GM21423 (cell line): ENCODE measurements at regions not wholly inside any gene's neighbourhood (a gene's known extent, or its start where the extent isn't known, plus 50 kb on each side); places are given as distances from the start of the nearest gene placed in this dataset.
A peak's percentile ranks its signal among the peaks of the same experiment; 100 is the strongest.
"Not testable (repeated sequence)": the region's sequence is repeated elsewhere in the genome, so short reads cannot be mapped to it uniquely, and the experiment has no call there.

ENCODE experiments used
- ATAC-seq: cut with Tn5 transposase; IDR thresholded peaks from one replicate; pipeline ENCODE4 v1.9.1; 2021; ENCODE audit warnings: mild to moderate bottlenecking, moderate library complexity; ENCODE audit not compliant: unreplicated experiment

- no peak for ATAC-seq
Observed at GRCh38 chr14:70269582-70269981, 80.8 kb upstream of the SLC8A3 start.

GRCh38 chr14:70268760-70269159 lies 80.0 kb upstream of the SLC8A3 start:
- no peak for ATAC-seq

GRCh38 chr14:70266157-70266556 lies 77.4 kb upstream of the SLC8A3 start:
- no peak for ATAC-seq

- ATAC-seq, result no peak
Observed at GRCh38 chr14:70265422-70265821, 76.7 kb upstream of the SLC8A3 start.

- ATAC-seq, result no peak
Observed at GRCh38 chr14:70259420-70259819, 70.7 kb upstream of the SLC8A3 start.

GRCh38 chr14:70257526-70257925 lies 68.8 kb upstream of the SLC8A3 start:
- ATAC-seq, result no peak

- ATAC-seq, result no peak
Observed at GRCh38 chr14:70256601-70257000, 67.8 kb upstream of the SLC8A3 start.

GRCh38 chr14:70255071-70256057 lies 66.6 kb upstream of the SLC8A3 start:
- ATAC-seq, result not testable (repeated sequence)

- peak; percentile 69 for ATAC-seq
Observed at GRCh38 chr14:70254476-70254961, 65.8 kb upstream of the SLC8A3 start.

- ATAC-seq, result not testable (repeated sequence)
Observed at GRCh38 chr14:70253547-70253946, 64.8 kb upstream of the SLC8A3 start.

- ATAC-seq, result no peak
Observed at GRCh38 chr14:70245026-70245425, 56.3 kb upstream of the SLC8A3 start.

GRCh38 chr14:70239802-70240201 lies 51.1 kb upstream of the SLC8A3 start:
- peak; percentile 78 for ATAC-seq

GRCh38 chr14:70238635-70239034 lies 49.9 kb upstream of the SLC8A3 start:
- ATAC-seq, result not testable (repeated sequence)
